Thyroid gland (tissue), 4 donors: ENCODE measurements at regions not wholly inside any gene's neighbourhood (a gene's known extent, or its start where the extent isn't known, plus 50 kb on each side); places are given as distances from the start of the nearest gene placed in this dataset.

ENCODE experiments used
- CTCF ChIP-seq, 6 experiments: fragments of 200-600 bp in 3 of 6; fragments of 450-650 bp in 3 of 6; sonication (generic) in 3 of 6; IDR thresholded peaks; one replicate each; pipeline ENCODE4 v1.5.1; 2016 to 2019; ENCODE audit warnings: antibody characterized with exemption in 6 of 6, mild to moderate bottlenecking in 2 of 6, inconsistent platforms in 1 of 6, moderate library complexity in 1 of 6
- POLR2A ChIP-seq, 2 donors: fragments of 450-650 bp; IDR thresholded peaks; one replicate each; pipeline ENCODE4 v1.6.1; 2017; ENCODE audit warnings: antibody characterized with exemption in 2 of 2, mild to moderate bottlenecking in 2 of 2, moderate library complexity in 1 of 2

DNA sequence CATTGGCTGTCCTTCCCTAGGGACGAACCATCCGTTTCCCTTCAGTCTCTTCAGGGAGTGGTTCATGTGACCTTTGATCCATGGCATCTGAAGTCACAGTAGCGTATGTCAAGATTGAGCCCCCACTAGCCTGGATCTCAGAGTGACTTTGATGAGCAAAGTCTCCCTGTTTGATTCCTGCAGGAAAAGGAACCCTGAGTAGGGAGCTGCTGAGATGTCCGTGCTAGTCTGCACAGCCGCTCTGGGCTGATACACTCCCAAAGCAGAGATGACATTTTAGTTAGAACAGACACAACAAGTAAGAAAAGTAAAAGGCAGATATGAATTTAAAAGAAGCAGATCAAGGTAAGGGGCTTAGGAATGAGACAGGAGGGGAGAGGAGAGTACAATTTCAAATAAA, 899.4 kb downstream of the C6orf118 start:
- TF ChIP-seq CTCF (IDR thresholded peaks at IDR 0.05), result no peak
- no peak for TF ChIP-seq POLR2A (IDR thresholded peaks at IDR 0.05)
